ENCODE measurements at regions not wholly inside any gene's neighbourhood (a gene's known extent, or its start where the extent isn't known, plus 50 kb on each side); places are given as distances from the start of the nearest gene placed in this dataset.

DNA sequence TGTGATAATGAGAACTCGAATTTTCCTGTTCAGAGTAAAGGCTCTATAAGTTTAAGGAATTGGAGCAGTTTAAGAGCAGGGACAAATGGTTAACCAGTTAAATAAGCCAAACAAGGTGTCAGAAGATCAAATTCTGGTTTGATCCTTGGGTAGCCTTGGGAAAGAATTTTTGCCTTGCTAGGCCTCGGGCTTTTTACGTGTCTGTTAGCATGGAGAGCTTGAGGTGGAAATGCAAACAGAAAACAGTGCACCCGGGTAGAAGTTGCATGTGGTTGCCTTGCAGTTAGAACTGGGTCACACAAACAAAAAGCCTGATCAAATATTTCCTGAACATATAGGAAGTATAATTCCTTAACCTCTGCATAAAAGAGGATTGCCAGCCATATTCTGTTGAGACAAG lies 58.3 kb downstream of the RIN2 start:
- TF ChIP-seq POLR2AphosphoS5 (IDR thresholded peaks at IDR 0.05; ENCODE audit: borderline replicate concordance, low read depth, low read length) (no peak), FOXP2 (optimal IDR thresholded peaks at IDR 0.05; ENCODE audit: control extremely low read depth, extremely low read length, insufficient read depth) (no peak), EZH2 (IDR thresholded peaks at IDR 0.05) (no peak)
